ENCODE measurements at regions not wholly inside any gene's neighbourhood (a gene's known extent, or its start where the extent isn't known, plus 50 kb on each side); places are given as distances from the start of the nearest gene placed in this dataset.

DNA sequence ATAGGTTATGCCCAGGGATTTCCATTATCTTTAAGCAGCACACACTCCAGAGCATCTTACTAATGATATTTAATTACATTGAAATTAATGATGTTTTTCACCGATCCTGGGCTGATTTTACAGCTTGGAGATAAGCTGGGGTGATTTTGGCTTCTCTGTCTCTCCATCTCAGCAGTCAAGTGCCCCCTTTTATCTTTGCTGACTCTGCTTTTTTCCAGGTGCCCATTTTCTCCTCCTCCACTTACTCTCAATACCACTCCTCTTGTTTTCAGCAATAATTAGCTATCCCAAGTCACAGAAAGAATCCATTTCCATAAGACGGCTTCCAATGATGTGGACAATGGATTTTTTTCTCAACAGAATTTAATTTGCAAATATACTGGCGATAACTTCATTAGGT is 266.7 kb downstream of the GBA3 start:
- Histone ChIP-seq H3K27ac (ENCODE audit: low read depth in 1 of 2, low read length in 2 of 2) (no peak overlapping the region), H3K9me3 (ENCODE audit: control insufficient read depth in 1 of 2, insufficient read depth in 1 of 2, low read length in 2 of 2) (no peaks in the 10 kb centered on the region), H3K4me1 (ENCODE audit: insufficient read depth, low read length) (no peaks in the 10 kb centered on the region), H3K27me3 (ENCODE audit: control insufficient read depth in 1 of 2, insufficient read depth in 2 of 2, low read length in 2 of 2) (no peaks in the 10 kb centered on the region), H3K4me3 (ENCODE audit: low read length) (no peak overlapping the region), H3K36me3 (ENCODE audit: insufficient read depth, low read length) (no peaks in the 10 kb centered on the region)
- no peak overlapping the region for H3K4me3 Mint-ChIP-seq
- POLR2A ChIA-PET: no interaction called here
- CTCF ChIA-PET: no interaction called here
- TF ChIP-seq, protein P1, sequence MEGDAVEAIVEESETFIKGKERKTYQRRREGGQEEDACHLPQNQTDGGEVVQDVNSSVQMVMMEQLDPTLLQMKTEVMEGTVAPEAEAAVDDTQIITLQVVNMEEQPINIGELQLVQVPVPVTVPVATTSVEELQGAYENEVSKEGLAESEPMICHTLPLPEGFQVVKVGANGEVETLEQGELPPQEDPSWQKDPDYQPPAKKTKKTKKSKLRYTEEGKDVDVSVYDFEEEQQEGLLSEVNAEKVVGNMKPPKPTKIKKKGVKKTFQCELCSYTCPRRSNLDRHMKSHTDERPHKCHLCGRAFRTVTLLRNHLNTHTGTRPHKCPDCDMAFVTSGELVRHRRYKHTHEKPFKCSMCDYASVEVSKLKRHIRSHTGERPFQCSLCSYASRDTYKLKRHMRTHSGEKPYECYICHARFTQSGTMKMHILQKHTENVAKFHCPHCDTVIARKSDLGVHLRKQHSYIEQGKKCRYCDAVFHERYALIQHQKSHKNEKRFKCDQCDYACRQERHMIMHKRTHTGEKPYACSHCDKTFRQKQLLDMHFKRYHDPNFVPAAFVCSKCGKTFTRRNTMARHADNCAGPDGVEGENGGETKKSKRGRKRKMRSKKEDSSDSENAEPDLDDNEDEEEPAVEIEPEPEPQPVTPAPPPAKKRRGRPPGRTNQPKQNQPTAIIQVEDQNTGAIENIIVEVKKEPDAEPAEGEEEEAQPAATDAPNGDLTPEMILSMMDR (IDR thresholded peaks at IDR 0.05): no peak
- intact Hi-C loops (cut with DNase I, micrococcal nuclease): no loop called here
- H3K27ac Mint-ChIP-seq: no peak overlapping the region
- H3K4me1 Mint-ChIP-seq (ENCODE audit: low read depth): no peaks in the 10 kb centered on the region
- H3K27me3 Mint-ChIP-seq: no peaks in the 10 kb centered on the region
- no peaks in the 10 kb centered on the region for H3K36me3 Mint-ChIP-seq (ENCODE audit: low read depth)
- ATAC-seq (ENCODE audit: poor library complexity) (no peak), DNase-seq (no peak)
- peaks cover 7% of the 10 kb centered on the region for H3K9me3 Mint-ChIP-seq

DNA sequence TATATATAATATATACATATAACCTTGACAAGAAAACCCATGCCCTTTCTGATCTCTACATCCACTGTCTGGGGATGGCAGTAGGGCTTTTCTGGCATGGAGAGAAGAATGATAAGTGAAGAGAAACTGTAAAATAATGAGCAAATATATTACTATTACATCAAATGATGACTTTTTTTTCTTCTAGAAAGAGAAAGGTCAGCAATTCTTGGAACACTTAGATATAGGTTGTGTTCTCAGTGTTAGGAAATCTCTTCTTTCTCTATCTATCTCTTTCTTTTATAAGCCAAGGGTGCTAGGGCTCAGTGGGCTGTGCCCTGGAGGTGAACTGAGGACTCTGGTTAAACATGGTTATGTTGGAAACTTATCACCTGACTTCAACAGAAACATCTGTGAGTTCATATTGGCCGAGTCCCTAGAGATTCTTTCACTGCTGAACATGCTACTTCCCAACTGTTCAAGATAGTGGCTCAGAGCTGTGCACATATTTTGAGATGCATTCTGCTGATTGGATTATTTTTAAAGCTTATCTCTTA is 265.1 kb downstream of the GBA3 start:
- H3K9me3 ChIP-seq (ENCODE audit: control insufficient read depth in 1 of 2, insufficient read depth in 1 of 2, low read length in 2 of 2): no peaks in the 10 kb centered on the region
- H3K27ac Mint-ChIP-seq: no peak overlapping the region
- H3K4me3 ChIP-seq (ENCODE audit: low read length): no peak overlapping the region
- TF ChIP-seq, protein P1 (IDR thresholded peaks at IDR 0.05): no peak
- no peaks in the 10 kb centered on the region for H3K36me3 Mint-ChIP-seq (ENCODE audit: low read depth)
- no peaks in the 10 kb centered on the region for H3K4me1 Mint-ChIP-seq (ENCODE audit: low read depth)
- intact Hi-C loops (cut with DNase I, micrococcal nuclease): no loop called here
- H3K27me3 Mint-ChIP-seq: no peaks in the 10 kb centered on the region
- POLR2A ChIA-PET: no interaction called here
- no peak overlapping the region for H3K27ac ChIP-seq (ENCODE audit: low read depth in 1 of 2, low read length in 2 of 2)
- H3K4me1 ChIP-seq (ENCODE audit: insufficient read depth, low read length): no peaks in the 10 kb centered on the region
- ATAC-seq (ENCODE audit: poor library complexity) (no peak), DNase-seq (no peak)
- no peaks in the 10 kb centered on the region for H3K27me3 ChIP-seq (ENCODE audit: control insufficient read depth in 1 of 2, insufficient read depth in 2 of 2, low read length in 2 of 2)
- H3K36me3 ChIP-seq (ENCODE audit: insufficient read depth, low read length): no peaks in the 10 kb centered on the region
- CTCF ChIA-PET: no interaction called here
- H3K9me3 Mint-ChIP-seq: peaks cover 7% of the 10 kb centered on the region
- no peak overlapping the region for H3K4me3 Mint-ChIP-seq

DNA sequence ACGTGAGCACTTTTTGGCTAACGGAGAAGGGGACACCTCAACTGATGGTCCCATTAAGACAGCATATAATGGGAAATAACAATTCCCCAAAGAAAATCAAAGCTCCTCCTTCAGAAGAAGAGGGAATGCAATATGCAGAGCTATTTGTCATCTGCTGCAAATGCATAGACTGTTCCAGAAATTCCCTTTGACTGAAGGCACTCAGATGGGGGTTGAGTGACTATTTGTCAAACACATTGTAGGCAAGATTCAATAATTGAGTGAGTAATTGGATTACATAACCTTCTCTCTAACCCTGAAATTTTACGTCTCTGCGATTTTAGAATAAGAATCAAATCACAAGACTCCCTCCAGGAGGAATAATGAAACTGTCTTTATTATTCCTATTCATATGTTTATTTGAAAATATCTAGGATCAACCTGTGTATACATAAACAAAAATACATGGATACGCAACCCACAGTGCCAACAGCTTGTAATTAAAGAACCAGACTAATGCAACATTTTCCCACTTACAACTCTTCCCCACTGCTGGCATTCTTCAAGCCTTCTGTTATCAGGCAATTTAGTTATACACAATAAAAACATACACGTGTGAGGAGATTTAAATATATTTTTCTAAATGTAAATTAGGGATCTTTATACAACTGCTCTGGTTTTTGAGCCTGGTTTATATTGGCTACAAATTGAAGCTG is 256.6 kb downstream of the GBA3 start:
- no peaks in the 10 kb centered on the region for H3K36me3 Mint-ChIP-seq (ENCODE audit: low read depth)
- H3K9me3 Mint-ChIP-seq: no peaks in the 10 kb centered on the region
- no peak overlapping the region for H3K4me3 Mint-ChIP-seq
- Histone ChIP-seq H3K27ac (ENCODE audit: low read depth in 1 of 2, low read length in 2 of 2) (no peak overlapping the region), H3K9me3 (ENCODE audit: control insufficient read depth in 1 of 2, insufficient read depth in 1 of 2, low read length in 2 of 2) (peaks cover 5% of the 10 kb centered on the region in 2 experiments), H3K4me3 (ENCODE audit: low read length) (no peak overlapping the region), H3K27me3 (ENCODE audit: control insufficient read depth in 1 of 2, insufficient read depth in 2 of 2, low read length in 2 of 2) (no peaks in the 10 kb centered on the region), H3K36me3 (ENCODE audit: insufficient read depth, low read length) (no peaks in the 10 kb centered on the region), H3K4me1 (ENCODE audit: insufficient read depth, low read length) (no peaks in the 10 kb centered on the region)
- no peak for ATAC-seq (ENCODE audit: poor library complexity)
- intact Hi-C loops (cut with DNase I, micrococcal nuclease): no loop called here
- TF ChIP-seq, protein P1 (IDR thresholded peaks at IDR 0.05): no peak
- CTCF ChIA-PET: no interaction called here
- no peak overlapping the region for H3K27ac Mint-ChIP-seq
- no peak for DNase-seq
- no peaks in the 10 kb centered on the region for H3K4me1 Mint-ChIP-seq (ENCODE audit: low read depth)
- no peaks in the 10 kb centered on the region for H3K27me3 Mint-ChIP-seq
- POLR2A ChIA-PET: no interaction called here

Data from CD4-positive, alpha-beta T cell (primary cell).